HL-60 (cell line): ENCODE measurements at regions not wholly inside any gene's neighbourhood (a gene's known extent, or its start where the extent isn't known, plus 50 kb on each side); places are given as distances from the start of the nearest gene placed in this dataset.

Source experiments
- GABPA ChIP-seq: IDR thresholded peaks from 2 replicates; pipeline ENCODE4 v1.6.1; 2012; ENCODE audit warnings: low read depth
- POLR2AphosphoS5 ChIP-seq: IDR thresholded peaks from 2 replicates; pipeline ENCODE4 v1.6.1; 2012; ENCODE audit warnings: low read depth
- SPI1 ChIP-seq: IDR thresholded peaks from 2 replicates; pipeline ENCODE4 v1.6.1; 2012; ENCODE audit warnings: low read depth, mild to moderate bottlenecking, borderline replicate concordance
- TF ChIP-seq, protein P1 (sequence below): IDR thresholded peaks from one replicate; pipeline ENCODE4 v1.5.1; 2011; ENCODE audit warnings: low read length, control low read depth, inconsistent platforms; ENCODE audit not compliant: insufficient read depth
- TF ChIP-seq, protein P2 (sequence below): IDR thresholded peaks from 2 replicates; pipeline ENCODE4 v1.6.1; 2012; ENCODE audit warnings: low read depth; ENCODE audit not compliant: insufficient replicate concordance

DNA sequence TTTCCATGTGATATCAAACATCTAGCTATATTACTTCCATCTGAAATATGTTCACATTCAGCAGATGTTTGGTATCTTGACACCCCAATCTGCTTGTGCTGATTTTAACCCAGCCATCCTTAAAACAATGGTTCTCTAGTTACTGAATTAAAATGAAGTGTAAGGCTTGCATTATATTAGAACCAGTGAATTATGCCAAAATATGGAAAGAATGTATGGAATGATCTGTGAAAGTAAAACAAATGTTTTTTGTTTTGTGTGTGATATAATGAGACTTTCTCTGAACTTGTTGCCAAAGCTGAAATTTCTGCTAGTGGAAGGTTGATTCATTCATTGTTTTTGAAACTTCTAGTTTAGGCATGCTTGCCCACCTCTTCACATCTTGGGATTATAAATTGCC, 317.1 kb downstream of the MEX3B start:
- TF ChIP-seq, protein P1, sequence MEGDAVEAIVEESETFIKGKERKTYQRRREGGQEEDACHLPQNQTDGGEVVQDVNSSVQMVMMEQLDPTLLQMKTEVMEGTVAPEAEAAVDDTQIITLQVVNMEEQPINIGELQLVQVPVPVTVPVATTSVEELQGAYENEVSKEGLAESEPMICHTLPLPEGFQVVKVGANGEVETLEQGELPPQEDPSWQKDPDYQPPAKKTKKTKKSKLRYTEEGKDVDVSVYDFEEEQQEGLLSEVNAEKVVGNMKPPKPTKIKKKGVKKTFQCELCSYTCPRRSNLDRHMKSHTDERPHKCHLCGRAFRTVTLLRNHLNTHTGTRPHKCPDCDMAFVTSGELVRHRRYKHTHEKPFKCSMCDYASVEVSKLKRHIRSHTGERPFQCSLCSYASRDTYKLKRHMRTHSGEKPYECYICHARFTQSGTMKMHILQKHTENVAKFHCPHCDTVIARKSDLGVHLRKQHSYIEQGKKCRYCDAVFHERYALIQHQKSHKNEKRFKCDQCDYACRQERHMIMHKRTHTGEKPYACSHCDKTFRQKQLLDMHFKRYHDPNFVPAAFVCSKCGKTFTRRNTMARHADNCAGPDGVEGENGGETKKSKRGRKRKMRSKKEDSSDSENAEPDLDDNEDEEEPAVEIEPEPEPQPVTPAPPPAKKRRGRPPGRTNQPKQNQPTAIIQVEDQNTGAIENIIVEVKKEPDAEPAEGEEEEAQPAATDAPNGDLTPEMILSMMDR: no peak
- TF ChIP-seq GABPA (no peak), POLR2AphosphoS5 (no peak), SPI1 (no peak)
- TF ChIP-seq, protein P2, sequence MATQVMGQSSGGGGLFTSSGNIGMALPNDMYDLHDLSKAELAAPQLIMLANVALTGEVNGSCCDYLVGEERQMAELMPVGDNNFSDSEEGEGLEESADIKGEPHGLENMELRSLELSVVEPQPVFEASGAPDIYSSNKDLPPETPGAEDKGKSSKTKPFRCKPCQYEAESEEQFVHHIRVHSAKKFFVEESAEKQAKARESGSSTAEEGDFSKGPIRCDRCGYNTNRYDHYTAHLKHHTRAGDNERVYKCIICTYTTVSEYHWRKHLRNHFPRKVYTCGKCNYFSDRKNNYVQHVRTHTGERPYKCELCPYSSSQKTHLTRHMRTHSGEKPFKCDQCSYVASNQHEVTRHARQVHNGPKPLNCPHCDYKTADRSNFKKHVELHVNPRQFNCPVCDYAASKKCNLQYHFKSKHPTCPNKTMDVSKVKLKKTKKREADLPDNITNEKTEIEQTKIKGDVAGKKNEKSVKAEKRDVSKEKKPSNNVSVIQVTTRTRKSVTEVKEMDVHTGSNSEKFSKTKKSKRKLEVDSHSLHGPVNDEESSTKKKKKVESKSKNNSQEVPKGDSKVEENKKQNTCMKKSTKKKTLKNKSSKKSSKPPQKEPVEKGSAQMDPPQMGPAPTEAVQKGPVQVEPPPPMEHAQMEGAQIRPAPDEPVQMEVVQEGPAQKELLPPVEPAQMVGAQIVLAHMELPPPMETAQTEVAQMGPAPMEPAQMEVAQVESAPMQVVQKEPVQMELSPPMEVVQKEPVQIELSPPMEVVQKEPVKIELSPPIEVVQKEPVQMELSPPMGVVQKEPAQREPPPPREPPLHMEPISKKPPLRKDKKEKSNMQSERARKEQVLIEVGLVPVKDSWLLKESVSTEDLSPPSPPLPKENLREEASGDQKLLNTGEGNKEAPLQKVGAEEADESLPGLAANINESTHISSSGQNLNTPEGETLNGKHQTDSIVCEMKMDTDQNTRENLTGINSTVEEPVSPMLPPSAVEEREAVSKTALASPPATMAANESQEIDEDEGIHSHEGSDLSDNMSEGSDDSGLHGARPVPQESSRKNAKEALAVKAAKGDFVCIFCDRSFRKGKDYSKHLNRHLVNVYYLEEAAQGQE: no peak
